ENCODE measurements at regions not wholly inside any gene's neighbourhood (a gene's known extent, or its start where the extent isn't known, plus 50 kb on each side); places are given as distances from the start of the nearest gene placed in this dataset.

GRCh38 chr5:12113062-12113461 is 208.8 kb upstream of the CTNND2 start:
- TF ChIP-seq EZH2 (IDR thresholded peaks at IDR 0.05; ENCODE audit: borderline replicate concordance) (no peak), CTCF (IDR thresholded peaks at IDR 0.05; ENCODE audit: poor library complexity) (no peak), EZH2phosphoT487 (IDR thresholded peaks at IDR 0.05; ENCODE audit: low read depth, severe bottlenecking, unreplicated experiment) (no peak)

Measured in hepatocyte (in vitro differentiated cells).